H54 (cell line): ENCODE measurements at regions not wholly inside any gene's neighbourhood (a gene's known extent, or its start where the extent isn't known, plus 50 kb on each side); places are given as distances from the start of the nearest gene placed in this dataset.

Source experiments
- DNase-seq: peaks from one replicate; pipeline ENCODE4 v3.0.0; 2011; ENCODE audit warnings: low spot score, mixed read lengths; ENCODE audit not compliant: insufficient read length
- FAIRE-seq: peaks from 3 replicates; lab custom pipeline; 2011; peaks lifted over from hg19 to GRCh38; lab: Jason Lieb, UNC
- POLR2A ChIP-seq: IDR thresholded peaks from 2 replicates; pipeline ENCODE4 v1.6.1; 2011; ENCODE audit warnings: low read depth, mild to moderate bottlenecking, low read length

- FAIRE-seq (no peak), DNase-seq (no peak)
- no peak for TF ChIP-seq POLR2A
Measured at GRCh38 chr22:22112533-22113294, 130.1 kb upstream of the TOP3B start.

DNA sequence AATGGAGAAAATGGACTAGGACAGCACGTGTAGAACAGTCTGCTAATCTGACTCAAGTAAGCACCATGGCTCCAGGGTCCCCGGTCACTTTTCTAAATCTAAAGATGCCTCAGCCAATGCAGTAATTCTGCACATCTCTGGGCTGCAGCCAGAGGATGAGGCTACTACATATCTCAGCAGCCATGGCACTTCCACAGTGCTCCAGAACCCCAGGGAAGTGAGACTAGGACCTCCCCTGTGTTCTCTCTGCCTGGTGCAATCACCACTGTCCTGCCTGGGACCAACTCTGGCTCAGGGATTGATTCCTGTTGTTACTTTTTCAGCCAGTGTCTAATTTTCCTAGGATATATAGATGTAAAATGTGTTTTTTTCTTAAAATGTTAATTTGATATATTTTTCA is 129.4 kb upstream of the TOP3B start:
- FAIRE-seq (no peak), DNase-seq (no peak)
- TF ChIP-seq POLR2A: no peak

GRCh38 chr22:22111267-22111751 is 128.7 kb upstream of the TOP3B start:
- no peak for TF ChIP-seq POLR2A
- DNase-seq (peak; percentile 65), FAIRE-seq (peak; percentile 98)

DNA sequence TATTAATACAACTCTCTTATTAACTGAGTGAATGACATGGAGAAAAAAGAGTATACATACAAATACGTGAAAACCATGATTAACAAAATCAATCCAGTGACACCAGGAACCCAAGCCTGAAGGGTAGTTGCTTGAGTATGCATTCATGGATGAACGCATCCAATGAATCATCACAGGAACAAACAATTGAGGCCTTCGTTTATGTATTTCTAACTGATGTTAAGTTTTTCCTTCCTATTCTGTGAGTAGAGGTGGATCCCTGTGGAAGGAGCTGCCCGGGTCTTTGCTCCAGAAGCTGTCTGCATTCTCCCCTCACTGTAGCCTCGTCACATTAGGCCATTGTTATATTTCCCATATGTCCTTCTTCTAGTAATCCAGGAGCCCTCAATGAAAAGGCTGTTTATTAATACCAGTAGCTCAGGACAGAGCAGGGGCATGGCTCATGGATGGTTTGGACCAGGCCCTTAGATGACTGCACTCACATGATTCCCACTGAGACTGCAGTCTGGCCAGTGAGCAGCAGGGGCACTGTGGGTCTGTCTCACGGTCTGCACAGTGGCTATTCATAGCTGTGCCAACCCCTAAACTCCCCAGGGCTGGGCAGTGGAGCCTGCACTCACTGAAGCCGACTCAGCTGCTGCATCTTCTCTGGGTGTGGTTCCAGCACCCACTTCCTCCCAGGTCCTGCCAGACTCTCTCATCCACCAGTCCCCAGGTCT is 128.1 kb upstream of the TOP3B start:
- peak; percentile 61 for DNase-seq

DNA sequence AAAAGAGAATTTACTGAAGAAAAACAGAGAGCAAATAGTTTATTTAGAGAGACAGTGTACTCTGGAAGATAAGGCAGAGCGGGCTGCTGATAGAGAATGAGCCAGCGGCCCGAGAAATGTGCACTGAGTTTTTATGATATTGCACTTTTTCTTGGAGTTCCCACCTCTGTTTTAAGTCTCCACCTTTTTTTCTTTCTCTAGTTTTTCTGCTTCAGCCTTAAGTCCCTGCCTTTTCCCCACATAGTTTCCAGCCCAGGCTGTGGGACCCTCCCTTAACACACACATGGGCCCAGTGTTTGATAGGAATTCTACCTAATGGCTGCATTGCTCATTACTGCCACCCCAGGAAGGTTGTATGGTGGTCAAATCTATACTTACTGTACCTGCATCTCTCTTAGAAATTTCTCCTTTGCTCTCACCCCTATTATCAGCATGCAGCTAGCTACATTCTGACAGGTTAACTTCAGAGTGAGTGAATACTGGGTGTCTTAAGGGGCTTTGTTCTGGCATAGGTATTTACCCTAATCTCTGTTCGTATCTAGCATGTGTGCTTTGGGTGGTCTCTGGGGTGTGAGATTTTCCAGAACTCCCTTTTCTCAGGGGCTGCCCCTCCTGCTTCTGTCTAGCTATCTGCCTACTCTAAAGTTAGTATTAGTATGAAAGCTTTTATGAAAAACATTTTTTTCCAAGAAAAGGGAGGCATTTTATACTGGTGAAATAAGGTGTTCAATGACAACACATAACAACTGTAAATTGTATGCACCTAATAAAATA is 127.3 kb upstream of the TOP3B start:
- DNase-seq: no peak

More for the DNA sequence above, 128.1 kb upstream of the TOP3B start:
- no peak for TF ChIP-seq POLR2A
- peak; percentile 84 for FAIRE-seq

DNA sequence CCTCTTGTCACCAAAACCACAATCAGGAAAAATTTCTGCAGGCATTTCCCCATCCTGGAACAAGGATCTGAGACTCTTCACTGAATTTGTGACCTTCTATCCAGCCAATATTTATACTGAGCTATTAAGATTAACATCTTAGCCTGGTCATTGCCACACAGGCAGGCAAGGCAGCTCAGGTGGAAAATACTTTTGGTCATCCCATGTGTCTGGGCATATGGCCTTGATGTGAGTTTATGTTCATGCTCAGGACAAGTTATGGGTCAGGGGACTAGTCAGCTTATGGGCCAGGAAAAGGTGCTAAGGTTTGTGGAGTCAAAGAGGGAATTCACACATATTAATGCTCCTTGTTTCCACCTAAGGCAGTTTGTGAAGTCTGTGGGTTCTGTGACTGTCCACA is 124.3 kb upstream of the TOP3B start:
- no peak for FAIRE-seq
- DNase-seq: no peak

More for the DNA sequence above, 127.3 kb upstream of the TOP3B start:
- no peak for FAIRE-seq
- TF ChIP-seq POLR2A: no peak

GRCh38 chr22:22105364-22105763 is 122.8 kb upstream of the TOP3B start:
- DNase-seq (no peak), FAIRE-seq (no peak)
- TF ChIP-seq POLR2A: no peak

More for the DNA sequence above, 124.3 kb upstream of the TOP3B start:
- no peak for TF ChIP-seq POLR2A

DNA sequence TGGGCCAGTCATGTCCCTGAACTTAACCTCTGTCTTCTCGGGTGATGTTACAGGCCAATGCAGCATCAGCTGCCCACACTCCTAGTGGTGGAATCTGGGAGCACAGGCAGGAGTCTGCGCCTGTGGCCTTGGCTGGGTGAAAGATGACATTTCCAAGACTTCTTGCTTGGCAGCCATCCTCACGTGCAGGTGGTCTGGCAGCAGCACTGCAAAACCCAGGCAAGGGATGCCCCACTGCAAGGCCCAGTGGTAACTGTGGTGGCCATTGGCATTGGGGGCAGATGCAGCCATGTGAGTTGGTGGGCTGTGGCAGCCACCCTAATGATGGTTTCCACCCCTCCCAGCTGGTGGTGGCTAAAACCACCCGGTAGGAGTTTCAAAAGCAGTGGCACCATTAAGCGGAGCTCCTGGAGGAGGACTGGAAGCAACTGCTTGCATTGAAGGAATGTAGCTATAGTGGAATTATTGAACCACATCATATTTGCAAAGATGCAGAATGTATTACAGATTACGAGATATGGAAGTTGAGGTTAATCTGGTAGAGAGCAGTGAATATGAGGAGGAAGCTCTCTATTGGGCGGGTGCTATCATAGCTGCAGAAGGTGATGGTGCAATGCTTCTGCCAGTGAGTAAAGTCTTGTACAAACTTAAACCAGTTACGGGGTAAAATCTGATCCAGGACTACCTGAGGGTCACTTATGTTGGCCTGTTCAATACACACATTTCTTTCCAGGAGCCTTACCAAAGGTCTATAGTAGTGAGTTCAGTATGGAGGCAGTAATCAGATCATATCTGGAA is 120.7 kb upstream of the TOP3B start:
- no peak for TF ChIP-seq POLR2A
- DNase-seq (no peak), FAIRE-seq (no peak)

DNA sequence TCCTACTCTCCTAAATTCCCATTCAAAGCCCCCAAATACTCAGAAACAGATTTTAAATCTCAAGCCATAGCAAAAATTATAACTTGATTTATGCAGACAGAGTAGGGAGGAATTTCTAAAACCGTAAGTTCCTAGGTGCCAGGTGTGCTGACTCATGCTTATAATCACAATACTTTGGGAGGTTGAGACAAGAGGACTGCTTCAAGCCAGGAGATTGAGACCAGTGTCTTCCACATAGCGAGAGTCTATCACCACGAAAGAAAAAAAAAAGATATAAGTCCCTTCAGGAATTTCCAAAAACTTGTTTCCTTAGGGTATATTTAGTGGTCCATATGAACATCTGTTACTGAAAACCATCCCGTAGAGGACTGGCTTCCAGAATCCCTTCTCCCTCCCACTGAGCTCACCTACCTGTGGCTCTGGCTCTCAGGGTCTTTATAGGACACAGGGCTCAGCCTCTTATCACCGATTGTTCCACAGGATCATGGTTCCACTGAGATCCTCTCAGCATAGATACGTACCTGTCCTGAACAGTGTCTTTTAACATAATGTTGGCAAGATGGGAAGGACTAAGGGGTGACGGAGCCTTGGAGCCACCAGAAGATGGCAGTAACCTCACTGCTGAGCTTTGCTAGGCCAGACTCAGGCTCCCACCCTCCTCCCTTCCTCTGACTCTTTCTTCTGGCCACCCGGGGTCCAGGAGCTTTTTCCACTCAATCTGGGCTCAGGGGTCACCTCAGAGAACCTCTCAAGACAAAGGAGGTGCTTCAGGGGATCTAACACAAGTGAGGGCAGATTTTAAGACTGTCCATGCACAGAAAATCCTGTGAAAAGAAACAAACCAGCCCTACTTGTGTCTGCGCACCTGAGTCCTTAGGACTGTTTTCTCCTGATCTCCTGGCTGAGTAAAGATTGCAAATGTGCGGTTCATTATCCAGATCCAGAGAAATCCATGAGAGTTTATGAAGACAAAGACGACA is 117.5 kb upstream of the TOP3B start:
- TF ChIP-seq POLR2A: no peak
- DNase-seq (no peak), FAIRE-seq (no peak)

- FAIRE-seq (no peak), DNase-seq (no peak)
- no peak for TF ChIP-seq POLR2A
Measured at GRCh38 chr22:22099194-22099486, 116.6 kb upstream of the TOP3B start.

DNA sequence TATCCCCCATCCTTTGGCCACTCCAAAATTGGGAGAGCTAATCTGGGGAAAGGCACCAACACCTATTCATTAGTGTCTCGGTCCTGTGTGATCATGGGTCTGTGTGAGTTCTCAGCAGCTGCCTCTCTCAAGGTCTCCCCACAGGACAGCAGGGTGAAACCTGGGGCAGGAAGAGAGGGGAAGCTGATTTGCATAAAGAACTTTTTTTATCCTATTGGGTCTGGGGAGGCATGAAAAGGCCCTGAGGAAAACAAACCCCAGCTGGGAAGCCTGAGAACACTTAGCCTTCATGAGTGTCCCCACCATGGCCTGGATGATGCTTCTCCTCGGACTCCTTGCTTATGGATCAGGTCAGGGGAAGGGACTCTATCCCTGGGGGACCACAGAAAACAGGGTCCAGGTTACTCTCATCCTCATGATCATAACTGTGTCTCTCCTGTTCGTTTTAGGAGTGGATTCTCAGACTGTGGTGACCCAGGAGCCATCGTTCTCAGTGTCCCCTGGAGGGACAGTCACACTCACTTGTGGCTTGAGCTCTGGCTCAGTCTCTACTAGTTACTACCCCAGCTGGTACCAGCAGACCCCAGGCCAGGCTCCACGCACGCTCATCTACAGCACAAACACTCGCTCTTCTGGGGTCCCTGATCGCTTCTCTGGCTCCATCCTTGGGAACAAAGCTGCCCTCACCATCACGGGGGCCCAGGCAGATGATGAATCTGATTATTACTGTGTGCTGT is 116.0 kb upstream of the TOP3B start:
- TF ChIP-seq POLR2A: no peak
- DNase-seq: no peak
- FAIRE-seq: no peak

- no peak for FAIRE-seq
- no peak for DNase-seq
- TF ChIP-seq POLR2A: no peak
Measured at GRCh38 chr22:22097727-22098228, 115.2 kb upstream of the TOP3B start.
